Karpas-422 (cell line): ENCODE measurements at regions not wholly inside any gene's neighbourhood (a gene's known extent, or its start where the extent isn't known, plus 50 kb on each side); places are given as distances from the start of the nearest gene placed in this dataset.

Experiments
- DNase-seq: peaks from one replicate; pipeline ENCODE4 v3.0.0-alpha.2; 2015
- H2AFZ ChIP-seq: fragments of 200-600 bp; sonication (generic); 2 replicates; pipeline ENCODE4 v1.6.1; 2014; ENCODE audit warnings: antibody characterized with exemption, low read length, mixed read lengths
- H3K27ac ChIP-seq: fragments of 200-600 bp; sonication (generic); 2 replicates; pipeline ENCODE4 v1.5.1; 2014; ENCODE audit warnings: mild to moderate bottlenecking, low read length, moderate library complexity
- H3K27me3 ChIP-seq: fragments of 200-600 bp; sonication (generic); 2 replicates; pipeline ENCODE4 v1.6.1; 2014; ENCODE audit warnings: low read length, mixed read lengths
- H3K36me3 ChIP-seq: fragments of 200-600 bp; sonication (generic); 2 replicates; pipeline ENCODE4 v1.6.1; 2014; ENCODE audit warnings: low read length, mixed read lengths; ENCODE audit not compliant: insufficient read depth
- H3K4me1 ChIP-seq: fragments of 200-600 bp; sonication (generic); 2 replicates; pipeline ENCODE4 v1.6.1; 2014; ENCODE audit warnings: mild to moderate bottlenecking, low read length, mixed read lengths
- H3K4me2 ChIP-seq: fragments of 200-600 bp; sonication (generic); 2 replicates; pipeline ENCODE4 v1.6.1; 2014; ENCODE audit warnings: low read length, low read depth, mild to moderate bottlenecking; ENCODE audit not compliant: poor library complexity, severe bottlenecking
- H3K4me3 ChIP-seq: fragments of 200-600 bp; sonication (generic); 2 replicates; pipeline ENCODE4 v1.5.1; 2014; ENCODE audit warnings: mild to moderate bottlenecking, antibody characterized with exemption, low read length, mixed read lengths
- H3K79me2 ChIP-seq: fragments of 200-600 bp; sonication (generic); 2 replicates; pipeline ENCODE4 v1.6.1; 2014; ENCODE audit warnings: mild to moderate bottlenecking, low read length, mixed read lengths
- H3K9ac ChIP-seq: fragments of 200-600 bp; sonication (generic); 2 replicates; pipeline ENCODE4 v1.6.0; 2014; ENCODE audit warnings: low read length
- H3K9me2 ChIP-seq: fragments of 200-600 bp; sonication (generic), shearing (Covaris generic); replicated peaks from 2 replicates; pipeline ENCODE4 v1.6.0; 2014; ENCODE audit warnings: mild to moderate bottlenecking, low read length, moderate library complexity; ENCODE audit not compliant: insufficient read depth
- H3K9me3 ChIP-seq: fragments of 300-700, 200-600 bp; sonication (generic); 2 replicates; pipeline ENCODE4 v1.6.1; 2014; ENCODE audit warnings: low read length, mixed read lengths
- H4K20me1 ChIP-seq: fragments of 200-600 bp; sonication (generic); 2 replicates; pipeline ENCODE4 v1.6.1; 2014; ENCODE audit warnings: mild to moderate bottlenecking, antibody characterized with exemption, low read length, low read depth; ENCODE audit not compliant: insufficient read depth

GRCh38 chr5:2177244-2177643, 294.5 kb upstream of the IRX4 start:
- no peak for DNase-seq
- Histone ChIP-seq H3K27me3 (no peaks in the 10 kb centered on the region), H3K79me2 (no peaks in the 10 kb centered on the region), H3K36me3 (no peaks in the 10 kb centered on the region), H3K4me3 (no peak overlapping the region), H3K9me2 (no peaks in the 10 kb centered on the region), H3K9ac (no peak overlapping the region), H2AFZ (no peak overlapping the region), H3K4me2 (no peak overlapping the region), H4K20me1 (no peaks in the 10 kb centered on the region), H3K9me3 (no peaks in the 10 kb centered on the region), H3K4me1 (peaks cover 5% of the 10 kb centered on the region; the same call in 1 of the 2 replicates), H3K27ac (no peak overlapping the region)

GRCh38 chr5:2176581-2176980, 293.9 kb upstream of the IRX4 start:
- H3K9me3 ChIP-seq = no peaks in the 10 kb centered on the region
- no peak overlapping the region for H2AFZ ChIP-seq
- DNase-seq = no peak
- H3K4me2 ChIP-seq = no peak overlapping the region
- H3K9ac ChIP-seq = no peak overlapping the region
- H3K79me2 ChIP-seq = no peaks in the 10 kb centered on the region
- no peaks in the 10 kb centered on the region for H4K20me1 ChIP-seq
- no peak overlapping the region for H3K27ac ChIP-seq
- H3K27me3 ChIP-seq = no peaks in the 10 kb centered on the region
- H3K4me3 ChIP-seq = no peak overlapping the region
- no peaks in the 10 kb centered on the region for H3K9me2 ChIP-seq
- no peaks in the 10 kb centered on the region for H3K36me3 ChIP-seq
- peaks cover 5% of the 10 kb centered on the region; the same call in 1 of the 2 replicates for H3K4me1 ChIP-seq

- H3K36me3 ChIP-seq = no peaks in the 10 kb centered on the region
- no peak for DNase-seq
- no peak overlapping the region for H3K4me3 ChIP-seq
- H4K20me1 ChIP-seq = no peaks in the 10 kb centered on the region
- no peaks in the 10 kb centered on the region for H3K9me3 ChIP-seq
- no peaks in the 10 kb centered on the region for H3K79me2 ChIP-seq
- peaks cover 5% of the 10 kb centered on the region; the same call in 1 of the 2 replicates for H3K4me1 ChIP-seq
- H3K4me2 ChIP-seq = no peak overlapping the region
- no peaks in the 10 kb centered on the region for H3K9me2 ChIP-seq
- no peak overlapping the region for H3K27ac ChIP-seq
- no peak overlapping the region for H3K9ac ChIP-seq
- no peak overlapping the region for H2AFZ ChIP-seq
- no peaks in the 10 kb centered on the region for H3K27me3 ChIP-seq
Observed at GRCh38 chr5:2175842-2176404, 293.2 kb upstream of the IRX4 start.

GRCh38 chr5:2175041-2175440, 292.3 kb upstream of the IRX4 start:
- Histone ChIP-seq H3K27ac (no peak overlapping the region), H2AFZ (no peak overlapping the region), H3K4me3 (no peak overlapping the region), H3K27me3 (no peaks in the 10 kb centered on the region), H3K9ac (no peak overlapping the region), H3K9me3 (no peaks in the 10 kb centered on the region), H3K79me2 (no peaks in the 10 kb centered on the region), H3K4me2 (no peak overlapping the region), H3K4me1 (peaks cover 5% of the 10 kb centered on the region; the same call in 1 of the 2 replicates), H3K9me2 (no peaks in the 10 kb centered on the region), H4K20me1 (no peaks in the 10 kb centered on the region), H3K36me3 (no peaks in the 10 kb centered on the region)
- no peak for DNase-seq

GRCh38 chr5:2174538-2174937, 291.8 kb upstream of the IRX4 start:
- H3K9ac ChIP-seq = no peak overlapping the region
- H3K27me3 ChIP-seq = no peaks in the 10 kb centered on the region
- peaks cover 5% of the 10 kb centered on the region; the same call in 1 of the 2 replicates for H3K4me1 ChIP-seq

GRCh38 chr5:2173151-2173834, 290.6 kb upstream of the IRX4 start:
- Histone ChIP-seq H4K20me1 (no peaks in the 10 kb centered on the region), H3K79me2 (no peaks in the 10 kb centered on the region), H3K9ac (no peak overlapping the region), H3K4me3 (no peak overlapping the region), H3K27ac (no peak overlapping the region), H3K9me2 (no peaks in the 10 kb centered on the region), H3K9me3 (no peaks in the 10 kb centered on the region), H2AFZ (no peak overlapping the region), H3K4me1 (peaks cover 5% of the 10 kb centered on the region; the same call in 1 of the 2 replicates), H3K4me2 (no peak overlapping the region), H3K36me3 (no peaks in the 10 kb centered on the region), H3K27me3 (no peaks in the 10 kb centered on the region)
- DNase-seq = no peak

More at GRCh38 chr5:2174538-2174937, 291.8 kb upstream of the IRX4 start:
- H2AFZ ChIP-seq = no peak overlapping the region
- no peak overlapping the region for H3K4me3 ChIP-seq
- no peak overlapping the region for H3K27ac ChIP-seq
- H4K20me1 ChIP-seq = no peaks in the 10 kb centered on the region
- H3K9me2 ChIP-seq = no peaks in the 10 kb centered on the region
- H3K4me2 ChIP-seq = no peak overlapping the region
- no peak for DNase-seq
- H3K9me3 ChIP-seq = no peaks in the 10 kb centered on the region
- H3K36me3 ChIP-seq = no peaks in the 10 kb centered on the region
- no peaks in the 10 kb centered on the region for H3K79me2 ChIP-seq

- Histone ChIP-seq H3K27ac (no peak overlapping the region), H3K27me3 (no peaks in the 10 kb centered on the region), H2AFZ (no peak overlapping the region), H3K4me2 (no peak overlapping the region), H3K9me2 (no peaks in the 10 kb centered on the region), H3K9me3 (no peaks in the 10 kb centered on the region), H3K4me3 (no peak overlapping the region), H3K36me3 (no peaks in the 10 kb centered on the region), H3K4me1 (peaks cover 5% of the 10 kb centered on the region; the same call in 1 of the 2 replicates), H4K20me1 (no peaks in the 10 kb centered on the region), H3K9ac (no peak overlapping the region), H3K79me2 (no peaks in the 10 kb centered on the region)
- DNase-seq = no peak
Observed at GRCh38 chr5:2172471-2172870, 289.7 kb upstream of the IRX4 start.

- Histone ChIP-seq H3K27me3 (no peaks in the 10 kb centered on the region), H3K4me3 (no peak overlapping the region), H3K79me2 (no peaks in the 10 kb centered on the region), H3K4me2 (no peak overlapping the region), H4K20me1 (no peaks in the 10 kb centered on the region), H3K27ac (no peak overlapping the region), H3K9me2 (no peaks in the 10 kb centered on the region), H3K9me3 (no peaks in the 10 kb centered on the region), H3K36me3 (no peaks in the 10 kb centered on the region), H3K9ac (no peak overlapping the region), H2AFZ (no peak overlapping the region), H3K4me1 (peaks cover 5% of the 10 kb centered on the region; the same call in 1 of the 2 replicates)
- DNase-seq = no peak
Observed at GRCh38 chr5:2170761-2171160, 288.0 kb upstream of the IRX4 start.
